Large intestine (tissue), 3 donors: ENCODE measurements at regions not wholly inside any gene's neighbourhood (a gene's known extent, or its start where the extent isn't known, plus 50 kb on each side); places are given as distances from the start of the nearest gene placed in this dataset.
A peak's percentile ranks its signal among the peaks of the same experiment; 100 is the strongest.

Experiments
- DNase-seq, 2 donors: peaks; one replicate each; pipeline versions ENCODE4 v3.0.0 to v3.0.0-alpha.2; 2013
- H3K27ac ChIP-seq: one replicate; pipeline ENCODE4 v1.5.1; 2013; ENCODE audit warnings: low read length
- H3K27me3 ChIP-seq: 2 replicates; pipeline ENCODE4 v1.6.1; 2013; ENCODE audit warnings: low read length; ENCODE audit not compliant: control insufficient read depth, insufficient read depth
- H3K36me3 ChIP-seq: 2 replicates; pipeline ENCODE4 v1.6.1; 2013; ENCODE audit warnings: low read length; ENCODE audit not compliant: control insufficient read depth, insufficient read depth
- H3K4me1 ChIP-seq: one replicate; pipeline ENCODE4 v1.6.1; 2013; ENCODE audit warnings: low read length; ENCODE audit not compliant: control insufficient read depth, insufficient read depth
- H3K4me3 ChIP-seq: one replicate; pipeline ENCODE4 v1.5.1; 2013; ENCODE audit warnings: low read length
- H3K9me3 ChIP-seq: one replicate; pipeline ENCODE4 v1.6.1; 2013; ENCODE audit warnings: mild to moderate bottlenecking, low read depth, low read length, moderate library complexity; ENCODE audit not compliant: control insufficient read depth
- WGBS: methylation state at CpG from one replicate; pipeline ENCODE4 v1.1.5; 2013; ENCODE audit warnings: low lambda C conversion rate; ENCODE audit not compliant: insufficient coverage; 5-methylcytosine and 5-hydroxymethylcytosine counted together

DNA sequence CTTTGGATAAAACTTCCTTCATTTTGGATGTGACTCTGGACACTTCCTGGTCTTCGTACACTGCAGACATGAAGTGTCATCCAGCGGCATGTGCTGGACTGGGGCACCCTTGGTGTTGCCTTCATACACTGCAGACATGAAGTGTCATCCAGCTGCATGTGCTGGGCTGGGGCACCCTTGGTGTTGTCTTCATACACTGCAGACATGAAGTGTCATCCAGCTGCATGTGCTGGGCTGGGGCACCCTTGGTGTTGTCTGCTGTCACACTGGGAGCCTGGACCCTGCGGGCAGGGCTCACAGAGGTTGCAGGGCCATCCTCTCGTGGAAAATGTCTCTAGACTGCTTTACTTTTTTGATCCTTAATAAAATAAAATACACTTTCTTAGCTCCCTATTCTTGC, 771.4 kb downstream of the BRD1 start:
- Histone ChIP-seq H3K4me3 (no peak overlapping the region), H3K4me1 (no peaks in the 10 kb centered on the region), H3K27me3 (no peaks in the 10 kb centered on the region), H3K36me3 (no peaks in the 10 kb centered on the region), H3K9me3 (no peaks in the 10 kb centered on the region), H3K27ac (no peak overlapping the region)
- no peak for DNase-seq
- WGBS = no CpG with 5 or more reads among the region's 4 CpGs

DNA sequence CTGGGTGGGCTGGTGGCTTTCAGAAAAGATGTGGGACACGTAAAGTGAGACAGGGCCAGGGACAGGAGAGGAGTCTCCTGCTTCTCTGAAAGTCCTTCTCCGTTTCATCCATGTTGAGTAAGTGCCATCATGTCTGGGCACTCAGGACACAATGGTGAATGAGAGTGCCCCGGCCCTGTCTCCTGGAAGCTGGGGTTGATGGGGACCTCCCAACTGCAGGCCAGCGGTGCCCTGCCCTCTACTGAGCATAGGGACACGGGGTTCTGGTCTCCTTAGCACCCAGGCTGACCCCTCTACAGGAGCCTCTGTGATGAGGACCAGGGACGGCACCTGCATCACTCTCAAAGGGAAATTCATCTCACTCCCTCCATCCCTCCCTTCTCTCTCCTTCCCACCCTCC, 772.3 kb downstream of the BRD1 start:
- no peak overlapping the region for H3K4me3 ChIP-seq
- no CpG with 5 or more reads among the region's 6 CpGs for WGBS
- no peak overlapping the region for H3K27ac ChIP-seq
- no peaks in the 10 kb centered on the region for H3K9me3 ChIP-seq
- DNase-seq = no peak
- H3K4me1 ChIP-seq = no peaks in the 10 kb centered on the region
- H3K27me3 ChIP-seq = no peaks in the 10 kb centered on the region
- no peaks in the 10 kb centered on the region for H3K36me3 ChIP-seq

- WGBS = 90% methylated on average over 2 of the region's 3 CpGs
- Histone ChIP-seq H3K4me3 (no peak overlapping the region), H3K4me1 (no peaks in the 10 kb centered on the region), H3K27me3 (no peaks in the 10 kb centered on the region), H3K27ac (no peak overlapping the region), H3K36me3 (no peaks in the 10 kb centered on the region), H3K9me3 (no peaks in the 10 kb centered on the region)
- DNase-seq = no peak
Measured at GRCh38 chr22:49053578-49053977, 774.1 kb downstream of the BRD1 start.

DNA sequence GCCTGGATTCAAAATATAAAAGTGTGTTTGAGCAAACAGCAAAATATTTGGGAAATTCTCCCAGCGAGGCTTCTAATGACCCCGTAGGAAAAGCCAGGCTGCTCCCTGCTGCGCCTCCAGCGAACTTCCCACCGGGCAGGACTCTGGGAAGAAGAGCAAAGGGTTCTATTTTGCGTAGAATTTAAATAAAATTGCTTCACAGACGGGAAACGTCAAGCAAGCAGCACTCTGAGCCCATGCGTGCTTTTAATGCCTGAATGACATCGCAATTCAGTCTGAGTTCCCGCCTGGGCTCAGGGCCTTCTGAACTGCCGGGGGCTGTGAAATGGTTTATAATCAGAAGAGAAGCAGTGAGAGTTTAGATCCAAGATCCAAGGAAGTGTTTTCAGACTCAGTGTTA, 775.1 kb downstream of the BRD1 start:
- Histone ChIP-seq H3K9me3 (no peaks in the 10 kb centered on the region), H3K36me3 (no peaks in the 10 kb centered on the region), H3K27ac (no peak overlapping the region), H3K27me3 (no peaks in the 10 kb centered on the region), H3K4me1 (no peaks in the 10 kb centered on the region), H3K4me3 (no peak overlapping the region)
- no peak for DNase-seq
- no CpG with 5 or more reads among the region's 12 CpGs for WGBS

GRCh38 chr22:49052023-49052538, 775.6 kb downstream of the BRD1 start:
- Histone ChIP-seq H3K4me3 (peak overlapping the region; percentile 10), H3K4me1 (no peaks in the 10 kb centered on the region), H3K27ac (no peak overlapping the region), H3K27me3 (no peaks in the 10 kb centered on the region), H3K9me3 (no peaks in the 10 kb centered on the region), H3K36me3 (no peaks in the 10 kb centered on the region)
- WGBS = no CpG with 5 or more reads among the region's 36 CpGs
- no peak for DNase-seq

- no peak for DNase-seq
- Histone ChIP-seq H3K36me3 (no peaks in the 10 kb centered on the region), H3K9me3 (no peaks in the 10 kb centered on the region), H3K27me3 (no peaks in the 10 kb centered on the region), H3K27ac (no peak overlapping the region), H3K4me1 (no peaks in the 10 kb centered on the region), H3K4me3 (peak overlapping the region; percentile 10)
- 81% methylated on average over 8 of the region's 31 CpGs for WGBS
Measured at GRCh38 chr22:49051491-49052022, 776.1 kb downstream of the BRD1 start.

DNA sequence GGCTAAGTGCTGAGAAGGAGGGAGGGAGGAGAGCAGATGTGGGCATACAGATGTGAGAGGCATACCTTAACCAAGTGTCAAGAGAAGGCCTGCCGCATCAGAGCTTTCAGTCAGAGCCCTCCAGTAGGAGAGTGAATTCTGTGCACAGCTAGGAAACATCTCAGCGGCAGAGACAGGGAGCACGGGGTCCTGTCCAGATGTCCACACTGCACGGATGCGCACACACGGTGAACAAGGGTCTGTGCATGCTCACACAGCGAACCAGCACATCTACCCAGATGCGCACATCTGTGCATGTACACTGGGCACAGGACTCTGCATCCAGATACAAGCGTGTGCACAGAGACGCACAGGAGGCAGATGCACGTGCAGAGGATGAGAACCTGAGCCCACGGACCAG, 778.0 kb downstream of the BRD1 start:
- no peak overlapping the region for H3K4me3 ChIP-seq
- WGBS = no CpG with 5 or more reads among the region's 12 CpGs
- no peaks in the 10 kb centered on the region for H3K9me3 ChIP-seq
- H3K36me3 ChIP-seq = no peaks in the 10 kb centered on the region
- no peak for DNase-seq
- H3K27ac ChIP-seq = no peak overlapping the region
- H3K27me3 ChIP-seq = no peaks in the 10 kb centered on the region
- H3K4me1 ChIP-seq = no peaks in the 10 kb centered on the region

DNA sequence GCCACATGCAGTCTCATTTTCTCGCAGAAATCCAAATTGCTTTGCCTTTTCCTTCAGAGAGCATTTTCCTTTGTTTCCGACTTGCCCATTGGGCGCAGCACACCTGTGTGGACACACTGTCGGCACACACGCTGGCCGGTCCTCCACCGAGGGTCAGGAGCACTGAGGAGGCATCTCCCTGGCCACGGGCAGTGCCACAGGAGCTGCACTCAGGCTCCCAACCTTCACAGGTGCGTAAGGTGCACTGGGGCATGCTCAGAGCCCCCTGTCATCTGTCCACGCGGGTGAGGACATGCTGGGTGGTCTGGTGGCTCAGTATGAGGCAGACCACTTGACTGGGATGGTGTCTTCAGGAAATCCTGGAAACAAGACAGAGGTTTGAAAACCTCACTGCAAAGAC, 779.1 kb downstream of the BRD1 start:
- Histone ChIP-seq H3K27ac (no peak overlapping the region), H3K4me1 (no peaks in the 10 kb centered on the region), H3K4me3 (no peak overlapping the region), H3K27me3 (no peaks in the 10 kb centered on the region), H3K9me3 (no peaks in the 10 kb centered on the region), H3K36me3 (no peaks in the 10 kb centered on the region)
- no CpG with 5 or more reads among the region's 11 CpGs for WGBS
- no peak for DNase-seq

GRCh38 chr22:49047447-49047846, 780.2 kb downstream of the BRD1 start:
- WGBS = no CpG with 5 or more reads among the region's 5 CpGs
- Histone ChIP-seq H3K4me1 (no peaks in the 10 kb centered on the region), H3K27ac (no peak overlapping the region), H3K27me3 (no peaks in the 10 kb centered on the region), H3K4me3 (no peak overlapping the region), H3K36me3 (no peaks in the 10 kb centered on the region), H3K9me3 (no peaks in the 10 kb centered on the region)
- DNase-seq = no peak

- no peak overlapping the region for H3K4me3 ChIP-seq
- H3K9me3 ChIP-seq = no peaks in the 10 kb centered on the region
- no peak overlapping the region for H3K27ac ChIP-seq
- WGBS = no CpG with 5 or more reads among the region's 17 CpGs
- no peaks in the 10 kb centered on the region for H3K27me3 ChIP-seq
- DNase-seq = peak; percentile 37 to 38
- H3K4me1 ChIP-seq = no peaks in the 10 kb centered on the region
- H3K36me3 ChIP-seq = no peaks in the 10 kb centered on the region
Measured at GRCh38 chr22:49046546-49047361, 780.9 kb downstream of the BRD1 start.
